Epithelial cell of proximal tubule (primary cell): ENCODE measurements at regions not wholly inside any gene's neighbourhood (a gene's known extent, or its start where the extent isn't known, plus 50 kb on each side); places are given as distances from the start of the nearest gene placed in this dataset.

ENCODE experiments used
- DNase-seq: peaks from one replicate; pipeline ENCODE4 v3.0.0-alpha.2; 2011; ENCODE audit warnings: low read depth
- H3K4me3 ChIP-seq: 2 replicates; pipeline ENCODE4 v1.5.1; 2011; ENCODE audit warnings: low read depth, mild to moderate bottlenecking, low read length
- CTCF ChIP-seq: conservative IDR thresholded peaks from 2 replicates; pipeline ENCODE4 v1.5.1; 2012; ENCODE audit warnings: low read depth, mild to moderate bottlenecking, low read length

DNA sequence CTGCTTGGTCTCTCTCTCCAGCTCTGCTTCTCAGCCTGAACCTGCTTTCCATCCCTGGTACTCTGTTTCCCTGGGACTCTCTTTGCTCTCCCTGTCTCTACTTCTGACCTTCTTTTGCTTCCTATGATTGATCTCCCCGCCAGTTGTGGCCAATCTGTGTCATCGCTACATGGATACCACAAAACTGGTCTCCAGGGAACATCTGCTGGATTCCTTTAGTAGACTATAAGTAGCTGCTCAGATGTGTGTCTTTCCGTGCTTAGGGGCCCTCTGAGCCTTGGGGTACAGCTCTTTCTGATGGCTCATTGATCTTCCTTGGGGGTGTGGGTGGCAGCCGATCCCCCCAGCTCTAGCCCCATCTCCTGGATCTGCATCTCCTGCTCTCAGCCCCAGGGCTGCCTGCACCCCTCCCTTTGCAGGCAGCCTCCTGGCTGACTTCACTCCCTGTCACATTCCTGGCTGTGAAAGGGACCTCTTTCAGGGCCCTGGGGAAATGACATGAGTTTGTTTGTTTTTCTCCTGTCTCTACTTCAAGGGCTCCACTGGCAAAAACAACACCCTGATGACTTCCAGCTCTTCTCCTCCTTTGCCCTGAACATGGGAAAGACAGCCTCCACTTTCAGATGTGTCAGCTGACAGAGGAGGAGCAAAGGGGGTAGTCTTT lies 333.7 kb downstream of the CYP26B1 start:
- H3K4me3 ChIP-seq: no peak overlapping the region
- DNase-seq: no peak
- no peak for TF ChIP-seq CTCF

GRCh38 chr2:71813315-71813714 lies 334.3 kb downstream of the CYP26B1 start:
- TF ChIP-seq CTCF: no peak
- H3K4me3 ChIP-seq: no peak overlapping the region
- DNase-seq: no peak

GRCh38 chr2:71812736-71813135 lies 334.9 kb downstream of the CYP26B1 start:
- TF ChIP-seq CTCF: no peak

GRCh38 chr2:71811726-71812125 lies 335.9 kb downstream of the CYP26B1 start:
- no peak for TF ChIP-seq CTCF
- no peak overlapping the region for H3K4me3 ChIP-seq
- no peak for DNase-seq

More at GRCh38 chr2:71812736-71813135, 334.9 kb downstream of the CYP26B1 start:
- H3K4me3 ChIP-seq: no peak overlapping the region
- DNase-seq: no peak

GRCh38 chr2:71811157-71811556 lies 336.5 kb downstream of the CYP26B1 start:
- no peak overlapping the region for H3K4me3 ChIP-seq
- DNase-seq: no peak
- TF ChIP-seq CTCF: no peak

GRCh38 chr2:71807581-71808451 lies 339.8 kb downstream of the CYP26B1 start:
- DNase-seq: no peak
- TF ChIP-seq CTCF: no peak
- H3K4me3 ChIP-seq: no peak overlapping the region
